Endodermal cell (in vitro differentiated cells): ENCODE measurements at regions not wholly inside any gene's neighbourhood (a gene's known extent, or its start where the extent isn't known, plus 50 kb on each side); places are given as distances from the start of the nearest gene placed in this dataset.

Source experiments
- DNase-seq: peaks from one replicate; pipeline ENCODE4 v3.0.0-alpha.2; 2017
- H3K27ac ChIP-seq: 2 replicates; pipeline ENCODE4 v1.5.1; 2013; ENCODE audit warnings: mild to moderate bottlenecking, low read depth, low read length, moderate library complexity
- H3K27me3 ChIP-seq: 2 replicates; pipeline ENCODE4 v1.6.1; 2013; ENCODE audit warnings: mild to moderate bottlenecking, low read length, moderate library complexity; ENCODE audit not compliant: insufficient read depth, control insufficient read depth, poor library complexity, severe bottlenecking
- H3K36me3 ChIP-seq: 2 replicates; pipeline ENCODE4 v1.7.0; 2013; ENCODE audit warnings: mild to moderate bottlenecking, low read length, moderate library complexity; ENCODE audit not compliant: control insufficient read depth, insufficient read depth
- H3K4me1 ChIP-seq: one replicate; pipeline ENCODE4 v1.7.0; 2013; ENCODE audit warnings: low read length; ENCODE audit not compliant: control insufficient read depth, insufficient read depth
- H3K4me3 ChIP-seq: 2 replicates; pipeline ENCODE4 v1.5.1; 2013; ENCODE audit warnings: mild to moderate bottlenecking, low read length, moderate library complexity
- H3K9ac ChIP-seq: 2 replicates; pipeline ENCODE4 v1.6.1; 2013; ENCODE audit warnings: mild to moderate bottlenecking, low read length, moderate library complexity; ENCODE audit not compliant: poor library complexity, severe bottlenecking; ENCODE audit errors: extremely low read depth
- H3K9me3 ChIP-seq: 2 replicates; pipeline ENCODE4 v1.6.1; 2013; ENCODE audit warnings: mild to moderate bottlenecking, low read length, moderate library complexity; ENCODE audit not compliant: control insufficient read depth
- H3K27ac Mint-ChIP-seq: 2 replicates; pipeline ENCODE4 v1.8.0; 2020; ENCODE audit warnings: mixed read lengths
- H3K27me3 Mint-ChIP-seq: 2 replicates; pipeline ENCODE4 v1.8.0; 2021; ENCODE audit warnings: mild to moderate bottlenecking, mixed read lengths; ENCODE audit not compliant: insufficient read depth
- H3K36me3 Mint-ChIP-seq: 2 replicates; pipeline ENCODE4 v1.8.0; 2020; ENCODE audit warnings: low read depth, mixed read lengths
- H3K4me1 Mint-ChIP-seq: 2 replicates; pipeline ENCODE4 v1.8.0; 2020; ENCODE audit warnings: mixed read lengths
- H3K4me3 Mint-ChIP-seq: 2 replicates; pipeline ENCODE4 v1.8.0; 2020; ENCODE audit warnings: mild to moderate bottlenecking, moderate library complexity, mixed read lengths
- H3K9me3 Mint-ChIP-seq: 2 replicates; pipeline ENCODE4 v1.8.0; 2020; ENCODE audit warnings: mild to moderate bottlenecking, mixed read lengths
- WGBS, 2 experiments: methylation state at CpG; one replicate each; pipeline versions ENCODE4 v1.1.5 to v1.1.7; 2013; ENCODE audit warnings: missing lambda C conversion rate in 2 of 2, mixed read lengths in 1 of 2; ENCODE audit not compliant: insufficient coverage in 1 of 2, insufficient read length in 1 of 2; 5-methylcytosine and 5-hydroxymethylcytosine counted together
- TF ChIP-seq, protein P1 (sequence below): fragments of 200-600 bp; sonication (generic); conservative IDR thresholded peaks from 2 replicates; pipeline ENCODE4 v1.5.0; 2021; ENCODE audit warnings: antibody characterized with exemption, mild to moderate bottlenecking

DNA sequence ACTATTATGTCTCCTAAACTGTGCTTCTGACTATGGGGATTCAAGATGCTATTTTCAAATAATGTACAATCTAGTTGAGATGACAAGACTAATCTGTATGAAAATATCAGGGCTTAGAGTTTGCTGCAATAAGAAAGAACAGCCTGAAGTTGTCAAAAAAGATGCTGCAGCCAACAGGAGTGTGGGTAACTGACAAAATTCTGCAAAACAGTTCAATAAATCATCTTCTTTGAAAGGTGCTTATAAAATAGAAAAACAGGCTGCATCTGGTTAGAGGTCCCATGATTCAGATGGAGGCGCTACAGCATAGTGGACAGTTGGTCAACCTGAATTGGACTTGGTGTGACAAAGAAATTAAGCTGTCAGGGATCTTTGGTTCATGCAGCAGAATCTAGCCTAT is 511.0 kb downstream of the XPNPEP1 start:
- H3K4me3 ChIP-seq, result no peak overlapping the region
- DNase-seq, result no peak
- H3K27ac ChIP-seq, result peak overlapping the region; percentile 30
- no peaks in the 10 kb centered on the region for H3K4me1 ChIP-seq
- WGBS, 2 experiments, result 82 to 100% methylated on average over 1 of the region's 1 CpG
- no peaks in the 10 kb centered on the region for H3K27me3 Mint-ChIP-seq
- H3K9me3 ChIP-seq, result peaks cover 25% of the 10 kb centered on the region
- H3K27me3 ChIP-seq, result no peaks in the 10 kb centered on the region
- H3K9ac ChIP-seq, result no peak overlapping the region
- H3K36me3 ChIP-seq, result no peaks in the 10 kb centered on the region
- TF ChIP-seq, protein P1, sequence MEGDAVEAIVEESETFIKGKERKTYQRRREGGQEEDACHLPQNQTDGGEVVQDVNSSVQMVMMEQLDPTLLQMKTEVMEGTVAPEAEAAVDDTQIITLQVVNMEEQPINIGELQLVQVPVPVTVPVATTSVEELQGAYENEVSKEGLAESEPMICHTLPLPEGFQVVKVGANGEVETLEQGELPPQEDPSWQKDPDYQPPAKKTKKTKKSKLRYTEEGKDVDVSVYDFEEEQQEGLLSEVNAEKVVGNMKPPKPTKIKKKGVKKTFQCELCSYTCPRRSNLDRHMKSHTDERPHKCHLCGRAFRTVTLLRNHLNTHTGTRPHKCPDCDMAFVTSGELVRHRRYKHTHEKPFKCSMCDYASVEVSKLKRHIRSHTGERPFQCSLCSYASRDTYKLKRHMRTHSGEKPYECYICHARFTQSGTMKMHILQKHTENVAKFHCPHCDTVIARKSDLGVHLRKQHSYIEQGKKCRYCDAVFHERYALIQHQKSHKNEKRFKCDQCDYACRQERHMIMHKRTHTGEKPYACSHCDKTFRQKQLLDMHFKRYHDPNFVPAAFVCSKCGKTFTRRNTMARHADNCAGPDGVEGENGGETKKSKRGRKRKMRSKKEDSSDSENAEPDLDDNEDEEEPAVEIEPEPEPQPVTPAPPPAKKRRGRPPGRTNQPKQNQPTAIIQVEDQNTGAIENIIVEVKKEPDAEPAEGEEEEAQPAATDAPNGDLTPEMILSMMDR, result no peak
- H3K27ac Mint-ChIP-seq, result no peak overlapping the region
- H3K4me3 Mint-ChIP-seq, result no peak overlapping the region
- peaks cover 9% of the 10 kb centered on the region for H3K9me3 Mint-ChIP-seq
- peaks cover 18% of the 10 kb centered on the region for H3K4me1 Mint-ChIP-seq
- no peaks in the 10 kb centered on the region for H3K36me3 Mint-ChIP-seq

DNA sequence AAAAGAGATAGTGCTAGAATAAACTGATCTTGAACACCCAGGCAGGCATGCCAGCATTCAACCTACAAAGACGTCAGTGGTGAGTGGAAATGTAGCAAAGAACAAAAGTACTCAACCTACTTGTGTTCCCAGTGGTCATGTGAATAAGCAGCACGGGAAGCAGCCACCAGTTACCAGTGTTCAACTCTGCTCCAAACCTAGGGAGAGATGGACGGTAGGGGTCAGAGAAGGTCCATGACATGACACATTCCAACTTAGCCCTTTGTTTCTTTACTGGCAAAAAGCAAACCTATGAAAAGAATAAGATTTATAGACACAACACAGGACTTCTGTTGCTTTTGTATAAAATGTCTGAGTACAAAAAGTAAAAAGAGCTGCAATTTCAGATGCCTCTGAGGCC is 511.4 kb downstream of the XPNPEP1 start:
- Mint-ChIP-seq H3K9me3 (peaks cover 9% of the 10 kb centered on the region), H3K36me3 (no peaks in the 10 kb centered on the region), H3K27me3 (no peaks in the 10 kb centered on the region), H3K4me1 (peaks cover 18% of the 10 kb centered on the region), H3K27ac (no peak overlapping the region), H3K4me3 (no peak overlapping the region)
- 64 to 66% methylated on average over 3 of the region's 3 CpGs for WGBS, 2 experiments
- DNase-seq, result no peak
- no peak overlapping the region for H3K27ac ChIP-seq
- H3K27me3 ChIP-seq, result no peaks in the 10 kb centered on the region
- H3K9ac ChIP-seq, result no peak overlapping the region
- no peaks in the 10 kb centered on the region for H3K36me3 ChIP-seq
- no peaks in the 10 kb centered on the region for H3K4me1 ChIP-seq
- TF ChIP-seq, protein P1, result peak; percentile 36
- H3K4me3 ChIP-seq, result no peak overlapping the region
- peaks cover 25% of the 10 kb centered on the region for H3K9me3 ChIP-seq

DNA sequence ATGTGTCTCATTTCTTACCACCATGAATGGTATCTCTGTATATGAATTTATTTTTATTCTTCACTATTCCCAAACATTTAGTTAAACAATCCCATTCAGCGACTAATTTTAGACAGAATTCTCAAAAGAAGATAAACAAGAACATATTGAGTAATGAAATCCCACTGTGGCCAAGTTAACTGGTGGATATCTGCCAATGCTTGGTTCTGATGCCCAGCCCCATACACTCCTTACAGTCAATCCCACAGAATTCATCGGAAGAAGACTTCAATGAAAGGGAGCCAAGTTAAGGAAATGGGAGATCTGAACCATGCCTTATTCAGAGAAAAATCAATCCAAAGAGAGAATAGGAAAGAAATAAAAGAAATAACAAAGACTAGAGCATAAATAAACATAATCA is 518.0 kb downstream of the XPNPEP1 start:
- no peak for DNase-seq
- no peak overlapping the region for H3K27ac ChIP-seq
- H3K4me1 Mint-ChIP-seq, result peaks cover 38% of the 10 kb centered on the region
- no peaks in the 10 kb centered on the region for H3K36me3 ChIP-seq
- H3K4me3 ChIP-seq, result no peak overlapping the region
- no peaks in the 10 kb centered on the region for H3K27me3 ChIP-seq
- WGBS, 2 experiments, result 56% methylated on average over 1 of the region's 2 CpGs; no CpG with 5 or more reads in 1 of the 2 experiments
- no peaks in the 10 kb centered on the region for H3K9me3 Mint-ChIP-seq
- no peak overlapping the region for H3K4me3 Mint-ChIP-seq
- peaks cover 2% of the 10 kb centered on the region for H3K4me1 ChIP-seq
- no peak overlapping the region for H3K9ac ChIP-seq
- H3K27ac Mint-ChIP-seq, result no peak overlapping the region
- peaks cover 6% of the 10 kb centered on the region for H3K27me3 Mint-ChIP-seq
- H3K36me3 Mint-ChIP-seq, result no peaks in the 10 kb centered on the region
- TF ChIP-seq, protein P1, result no peak
- peaks cover 12% of the 10 kb centered on the region for H3K9me3 ChIP-seq
